GM18868 (cell line): ENCODE measurements at regions not wholly inside any gene's neighbourhood (a gene's known extent, or its start where the extent isn't known, plus 50 kb on each side); places are given as distances from the start of the nearest gene placed in this dataset.

Experiments used
- ATAC-seq: cut with Tn5 transposase; IDR thresholded peaks from one replicate; pipeline ENCODE4 v1.9.1; 2021; ENCODE audit warnings: mild to moderate bottlenecking, moderate library complexity; ENCODE audit not compliant: unreplicated experiment

DNA sequence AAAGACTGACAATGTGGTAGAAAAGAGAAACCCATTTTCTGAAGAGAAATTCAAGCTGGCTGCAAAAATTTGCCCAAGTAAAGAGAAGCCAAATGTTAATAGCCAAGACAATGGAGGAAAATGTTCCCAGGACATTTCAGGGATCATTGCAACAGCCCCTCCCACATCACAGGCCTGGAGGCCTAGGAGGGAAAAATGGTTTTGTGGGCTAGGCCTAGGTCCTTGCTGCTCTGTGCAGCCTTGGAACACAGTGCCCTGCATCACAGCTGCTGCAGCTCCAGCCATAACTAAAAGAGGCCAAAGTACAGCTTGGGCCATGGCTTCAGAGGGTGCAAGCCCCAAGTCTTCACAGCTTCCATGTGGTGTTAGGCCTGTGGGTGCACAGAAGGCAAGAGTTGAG lies 332.4 kb upstream of the LRIG3 start:
- ATAC-seq = no peak

DNA sequence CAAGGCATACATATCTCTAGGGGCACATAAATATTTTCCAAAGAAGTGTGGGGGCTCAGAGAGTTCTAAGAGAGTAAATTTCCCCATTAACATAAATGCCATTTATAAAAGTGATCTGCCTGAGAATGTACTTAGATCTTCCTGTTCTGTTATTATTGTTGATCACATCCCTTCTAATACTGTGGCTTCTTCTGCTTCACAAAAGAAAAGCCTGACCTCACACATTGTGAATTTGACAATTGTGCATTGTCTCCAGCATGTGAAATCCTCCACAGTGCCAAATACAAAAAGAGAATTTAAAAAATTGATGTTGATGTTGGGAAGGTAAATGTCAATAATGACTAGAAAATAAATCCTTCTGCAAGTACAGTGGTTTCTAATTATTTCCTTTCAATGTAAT lies 330.5 kb upstream of the LRIG3 start:
- ATAC-seq = no peak

DNA sequence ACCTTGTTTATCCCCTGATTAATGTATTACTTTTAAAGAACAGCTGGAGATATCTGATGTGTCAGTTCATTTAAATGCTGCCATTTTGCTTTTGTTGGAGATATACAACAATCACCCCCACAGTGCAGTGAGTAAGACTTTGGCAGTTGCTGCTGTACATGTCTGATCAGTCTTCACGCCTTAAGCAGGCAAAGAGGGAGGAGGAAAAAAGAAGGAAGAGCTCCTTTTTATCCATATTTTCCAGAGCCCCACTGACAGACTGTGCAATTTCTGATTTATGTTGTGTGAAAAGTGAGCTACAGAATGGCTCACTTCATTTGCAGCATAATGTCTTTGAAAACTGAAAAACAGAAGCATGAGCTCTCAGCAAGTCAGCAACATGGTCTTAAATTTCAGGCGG lies 319.7 kb upstream of the LRIG3 start:
- ATAC-seq = no peak

DNA sequence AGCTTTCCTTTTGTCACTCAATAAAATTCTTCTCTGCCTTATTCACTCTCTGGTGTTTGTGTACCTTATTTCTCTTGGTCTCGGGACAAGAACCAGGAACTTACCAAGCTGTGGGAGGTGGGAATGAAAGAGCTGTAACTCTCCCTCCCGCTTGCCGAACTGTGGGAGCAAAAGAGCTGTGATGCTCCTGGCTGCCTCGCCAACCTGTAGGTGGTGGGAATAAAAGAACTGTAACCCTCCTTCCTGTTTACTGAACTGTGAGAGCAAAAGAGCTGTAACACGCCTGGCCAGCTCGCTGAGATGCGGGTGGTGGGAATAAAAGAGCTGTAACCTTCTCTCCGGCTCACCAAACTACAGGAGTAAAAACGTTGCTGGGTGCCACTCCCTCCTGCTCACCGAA lies 314.1 kb upstream of the LRIG3 start:
- no peak for ATAC-seq

DNA sequence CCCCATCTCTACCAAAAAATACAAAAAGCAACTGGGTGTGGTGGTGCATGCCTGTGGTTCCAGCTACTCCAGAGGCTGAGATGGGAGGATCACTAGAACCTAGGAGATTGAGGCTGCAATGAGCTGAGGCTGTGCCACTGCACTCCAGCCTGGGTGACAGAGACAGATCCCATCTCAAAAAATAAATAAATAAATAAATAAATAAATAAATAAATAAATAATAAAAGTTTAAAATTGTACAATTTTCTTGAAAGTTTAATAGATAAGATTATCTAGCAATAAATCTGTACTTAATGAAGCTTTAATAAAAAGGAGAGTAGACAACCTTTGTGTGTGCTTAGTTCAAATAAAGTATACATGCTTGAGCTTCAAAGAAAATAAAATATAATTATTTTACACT lies 310.0 kb upstream of the LRIG3 start:
- no peak for ATAC-seq

DNA sequence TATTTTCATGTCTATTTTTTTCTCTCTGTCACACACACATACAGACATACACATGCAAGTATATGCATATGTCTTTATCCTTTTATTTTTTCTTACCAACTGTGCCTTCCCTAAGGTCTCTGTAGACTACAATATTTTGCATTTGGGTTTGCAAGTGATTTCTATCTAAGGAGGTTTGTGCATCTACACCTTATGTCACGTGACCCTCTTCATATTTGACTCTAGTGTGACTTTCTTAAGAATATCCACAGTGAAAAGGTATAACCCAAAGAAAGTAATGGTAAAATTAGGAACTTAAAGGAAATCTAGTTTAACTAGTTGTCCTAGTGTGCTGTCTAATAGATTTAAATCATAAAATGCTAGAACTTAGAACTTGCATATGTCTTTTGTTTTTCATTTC lies 298.8 kb upstream of the LRIG3 start:
- ATAC-seq = no peak

DNA sequence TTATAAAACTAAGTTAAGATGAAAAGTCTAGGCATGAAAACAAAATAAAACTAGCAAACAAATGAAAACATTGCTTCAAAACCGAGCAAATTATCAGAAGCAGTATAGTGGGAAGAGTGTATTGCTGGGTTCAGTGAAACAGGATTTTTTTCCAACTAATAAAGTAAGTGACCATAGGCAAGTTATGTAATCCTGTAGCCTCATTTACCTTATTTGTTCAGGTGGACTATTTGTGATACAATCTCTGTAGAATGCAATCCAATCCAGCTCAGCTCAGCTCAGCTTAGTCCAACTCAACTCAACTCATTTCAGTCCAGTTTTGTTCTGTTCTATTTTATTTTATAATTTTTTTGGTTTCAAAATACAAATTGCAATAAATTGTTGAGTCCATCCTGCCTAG lies 276.7 kb upstream of the LRIG3 start:
- no peak for ATAC-seq

DNA sequence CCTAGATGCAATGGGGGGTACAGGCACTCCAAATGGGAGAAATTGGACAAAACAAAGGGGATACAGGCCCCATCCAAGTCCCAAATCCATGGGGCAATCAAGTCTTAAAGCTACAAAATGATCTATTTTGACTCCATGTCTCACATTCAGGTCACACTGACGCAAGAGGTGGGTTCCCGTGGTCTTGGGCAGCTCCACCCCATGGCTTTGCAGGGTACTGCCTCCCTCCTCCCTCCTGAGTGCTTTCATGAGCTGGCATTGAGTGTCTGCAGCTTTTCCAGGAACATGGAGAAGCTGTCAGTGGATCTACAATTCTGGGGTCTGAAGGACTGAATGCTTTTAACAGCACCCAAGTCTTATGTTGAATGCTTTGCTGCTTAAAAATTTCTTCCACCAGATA lies 274.5 kb upstream of the LRIG3 start:
- no peak for ATAC-seq

DNA sequence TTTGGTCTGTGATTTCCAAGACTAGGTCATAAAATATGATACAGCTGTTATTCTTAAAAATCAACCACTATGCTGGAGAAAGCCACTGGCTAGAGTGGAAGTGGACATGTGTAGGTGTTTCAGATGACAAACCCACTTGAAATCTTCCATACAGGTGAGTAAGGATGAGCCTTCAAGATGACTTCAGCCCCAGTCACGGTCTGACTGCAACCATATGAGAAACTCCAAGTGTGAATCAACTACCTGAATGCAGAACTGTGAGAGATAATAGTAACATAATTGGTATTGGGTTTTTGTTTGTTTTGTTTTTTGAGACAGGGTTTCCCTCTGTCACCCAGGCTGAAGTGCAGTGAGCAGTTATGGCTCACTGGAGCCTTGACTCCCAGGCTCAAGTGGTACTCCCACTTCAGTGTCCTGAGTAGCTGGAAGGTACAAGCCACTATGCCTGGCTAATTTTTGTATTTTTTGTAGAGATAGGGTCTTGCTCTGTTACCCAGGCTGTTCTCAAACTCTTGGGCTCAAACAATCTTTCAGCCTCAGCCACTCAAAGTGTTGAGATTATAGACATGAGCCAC lies 273.3 kb upstream of the LRIG3 start:
- no peak for ATAC-seq

DNA sequence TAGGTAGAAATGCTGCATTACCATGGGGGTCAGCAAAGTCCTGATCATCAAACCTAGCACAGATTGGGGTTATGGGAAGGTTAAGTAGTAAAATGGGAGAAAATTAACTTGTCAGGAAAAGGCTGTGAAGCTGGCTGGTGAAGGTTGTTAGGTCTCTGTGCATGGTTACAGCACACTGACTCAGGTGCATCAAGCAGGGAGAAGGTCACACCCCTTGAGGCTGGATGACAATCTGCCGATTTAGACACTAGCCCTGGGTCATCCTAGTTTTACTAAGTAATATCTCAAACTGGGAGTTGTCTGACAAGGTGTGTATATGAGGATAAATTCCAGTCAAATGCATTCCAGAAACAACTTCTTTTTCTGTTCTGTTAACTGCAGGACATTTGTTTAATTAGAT lies 271.1 kb upstream of the LRIG3 start:
- ATAC-seq = no peak

DNA sequence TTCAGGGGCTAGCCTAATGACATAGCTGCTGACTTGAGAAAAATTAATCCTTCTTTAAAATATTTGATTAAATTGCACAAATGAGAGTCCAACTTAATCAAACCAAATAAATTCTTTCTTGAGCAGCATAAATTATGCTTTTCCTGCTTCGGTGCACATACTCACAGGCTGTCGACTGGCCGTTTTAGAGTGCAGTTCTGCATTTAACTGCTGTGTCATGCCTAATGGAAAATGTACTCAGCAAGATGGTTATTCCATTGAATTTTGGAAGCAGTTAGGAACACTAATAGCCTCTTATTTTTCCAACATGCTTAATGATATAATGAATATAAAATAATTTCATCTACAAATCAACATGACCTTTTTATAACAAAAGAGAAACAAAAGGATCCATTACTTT lies 266.1 kb upstream of the LRIG3 start:
- no peak for ATAC-seq

DNA sequence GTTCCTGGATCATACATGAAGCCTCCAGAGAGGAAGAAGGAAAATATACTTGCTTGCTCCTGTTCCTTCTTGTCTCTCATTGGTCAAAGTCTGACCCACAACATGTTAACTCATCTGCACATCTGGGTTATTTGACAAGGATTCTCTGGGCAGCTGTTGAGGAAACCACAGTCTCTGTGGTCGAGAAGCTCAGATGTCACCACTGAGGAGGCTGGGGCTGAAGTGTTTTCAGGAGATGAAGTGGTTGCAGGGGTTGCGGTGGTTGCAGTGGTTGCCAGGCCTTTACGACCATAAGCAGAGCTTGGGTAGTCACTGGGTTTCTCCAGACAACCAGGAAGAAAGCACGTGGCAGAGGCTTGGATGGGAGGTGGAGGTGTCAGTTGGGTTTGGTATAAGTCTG lies 265.0 kb upstream of the LRIG3 start:
- ATAC-seq = no peak

DNA sequence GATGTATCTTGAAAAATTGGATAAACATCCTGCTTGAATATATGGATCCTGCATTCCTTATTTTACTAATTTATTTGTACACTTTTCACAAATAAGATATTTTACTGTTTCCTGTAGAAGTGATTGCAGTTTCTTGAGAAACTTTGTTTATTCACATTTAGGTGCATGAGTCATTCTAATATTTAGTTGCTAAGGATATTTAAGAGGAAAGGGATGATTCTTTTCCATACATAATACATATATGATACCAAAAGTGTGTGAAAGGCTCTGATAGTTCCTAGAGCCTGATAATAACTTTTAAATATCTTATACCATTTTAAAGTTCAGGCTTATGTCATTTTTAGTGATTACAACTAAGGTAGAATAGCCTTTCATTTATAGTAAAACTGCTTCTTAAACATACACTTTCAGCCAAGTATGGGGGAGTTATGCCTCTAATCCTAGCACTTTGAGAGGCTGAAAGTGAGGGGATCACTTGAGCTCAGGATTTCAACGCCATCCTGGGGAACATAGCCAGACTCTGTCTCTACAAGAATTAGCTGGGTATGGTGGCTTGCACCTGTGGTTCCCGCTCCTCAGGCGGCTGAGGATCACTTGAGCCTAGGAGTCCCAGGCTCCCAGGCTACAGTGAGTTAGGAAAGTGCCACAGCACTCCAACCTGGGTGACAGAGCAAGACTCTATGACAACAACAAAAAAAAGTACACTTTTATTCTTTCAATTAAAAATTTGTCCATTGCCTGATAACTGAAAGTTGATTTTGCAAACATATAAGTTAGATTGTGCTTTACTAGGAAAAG lies 262.6 kb upstream of the LRIG3 start:
- ATAC-seq = no peak

DNA sequence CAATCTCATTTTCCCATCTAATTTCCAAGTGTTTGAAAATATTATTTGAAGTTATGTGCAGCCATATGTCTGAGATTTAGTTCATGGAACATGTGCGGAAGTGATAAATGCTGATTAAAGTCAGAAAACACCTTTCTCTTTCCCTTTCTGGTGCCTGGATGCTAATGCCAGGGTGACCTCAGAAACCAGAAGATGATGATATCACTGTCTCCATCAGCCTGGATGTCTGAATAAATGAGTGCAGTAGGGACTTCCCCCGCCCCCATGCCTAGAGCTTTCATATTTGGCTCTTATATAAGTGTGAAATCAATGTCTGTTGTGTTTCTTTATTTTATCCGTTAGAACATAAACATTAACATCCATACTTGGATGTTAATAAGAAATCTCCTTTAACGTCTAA lies 261.9 kb upstream of the LRIG3 start:
- peak; percentile 46 for ATAC-seq

DNA sequence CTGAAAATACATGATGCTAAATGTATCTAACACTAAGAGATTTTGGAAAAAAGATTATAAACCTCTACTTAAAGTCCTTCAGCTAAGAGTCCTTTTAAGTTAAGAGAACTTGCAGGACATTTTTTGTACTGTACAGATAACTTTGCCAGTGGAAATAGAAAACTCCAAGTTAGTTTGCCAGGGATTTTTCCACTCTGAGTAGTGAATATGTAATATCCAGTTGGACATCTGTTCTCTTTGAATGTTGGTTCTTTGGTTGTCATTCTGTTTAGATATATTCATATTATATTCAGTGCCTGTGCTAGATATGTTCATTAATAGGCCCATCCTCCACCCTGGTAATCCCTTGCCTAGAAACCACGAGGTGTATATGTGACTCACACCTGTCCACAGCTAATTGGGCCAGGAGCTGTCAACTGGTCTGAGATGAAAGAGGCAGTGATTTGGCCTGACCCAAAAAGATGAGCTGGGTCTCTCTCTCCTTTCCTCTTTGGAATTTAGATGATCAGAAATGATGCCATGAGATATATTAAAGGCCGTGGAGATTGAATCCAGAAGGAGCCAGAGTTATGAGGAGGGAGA lies 261.0 kb upstream of the LRIG3 start:
- no peak for ATAC-seq

DNA sequence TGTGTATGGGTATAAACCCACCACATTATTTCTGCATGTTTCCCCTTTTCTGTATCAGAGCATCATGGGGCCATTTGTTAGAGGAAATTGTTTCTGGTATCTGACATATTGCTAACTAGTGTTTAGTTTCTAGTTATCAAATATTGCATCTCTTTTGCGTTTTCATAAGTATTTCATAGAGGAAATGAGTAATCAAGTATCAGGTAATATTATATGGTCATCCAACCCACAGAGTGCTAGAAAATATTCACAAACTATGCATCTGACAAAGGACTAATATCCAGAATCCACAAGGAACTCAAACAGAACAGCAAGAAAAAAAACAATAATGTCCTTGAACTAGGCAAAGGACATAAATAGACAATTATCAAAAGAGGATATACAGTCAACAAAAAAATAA lies 258.9 kb upstream of the LRIG3 start:
- no peak for ATAC-seq

DNA sequence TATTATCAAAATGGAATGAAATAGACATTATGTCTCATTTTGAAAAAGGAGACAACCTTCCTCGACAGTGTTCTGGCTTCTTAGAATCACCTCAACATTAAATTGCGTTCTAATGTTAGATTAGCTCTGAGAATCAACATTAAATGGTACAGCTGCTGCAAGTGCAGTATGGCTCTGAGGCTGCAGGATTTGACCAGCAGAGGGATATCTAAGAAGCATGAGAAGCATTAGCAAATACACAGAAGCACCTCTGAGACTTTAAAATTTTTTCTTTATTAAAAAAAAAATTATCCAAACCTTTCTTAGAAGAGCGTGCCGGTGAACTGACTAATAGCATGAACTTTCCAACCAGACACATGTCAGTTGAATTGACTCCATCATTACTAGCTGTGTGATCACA lies 253.4 kb upstream of the LRIG3 start:
- no peak for ATAC-seq

DNA sequence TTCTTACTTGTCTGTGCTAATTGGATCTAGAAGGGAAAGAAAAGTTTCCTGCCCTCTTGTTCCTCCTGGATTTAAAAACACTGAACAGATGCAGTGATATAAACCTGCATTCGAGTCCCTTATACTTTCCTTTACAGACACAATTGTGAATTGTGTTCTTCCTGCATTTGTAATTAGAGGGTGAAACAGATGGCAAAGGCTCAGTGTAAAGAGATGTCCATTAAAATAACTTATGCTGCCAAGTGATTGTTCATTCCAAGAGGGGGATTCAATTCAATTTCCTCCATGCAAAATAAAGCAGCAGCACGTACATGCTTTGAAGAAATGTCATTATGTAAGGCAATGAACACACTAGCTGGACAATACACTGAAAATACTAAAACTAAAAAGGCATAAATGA lies 248.3 kb upstream of the LRIG3 start:
- ATAC-seq = no peak

DNA sequence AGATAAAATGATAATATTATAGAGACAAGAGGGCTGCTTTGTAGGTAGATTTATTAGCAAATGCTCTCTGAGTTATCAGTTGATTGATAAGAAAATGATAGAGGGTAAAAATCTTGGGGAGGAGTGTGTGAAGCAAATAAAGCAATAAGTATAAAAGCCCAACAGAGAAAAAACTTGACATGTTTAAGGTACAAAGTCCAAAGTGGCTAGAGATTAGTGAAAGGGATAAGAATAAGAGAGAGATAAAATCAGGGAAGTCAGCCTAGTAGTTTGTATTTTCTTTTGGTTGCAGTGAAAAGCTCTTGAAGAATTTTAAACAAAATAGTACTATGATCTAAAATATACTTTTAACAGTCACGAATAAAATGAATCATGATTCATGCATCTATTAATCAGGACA lies 246.2 kb upstream of the LRIG3 start:
- no peak for ATAC-seq

DNA sequence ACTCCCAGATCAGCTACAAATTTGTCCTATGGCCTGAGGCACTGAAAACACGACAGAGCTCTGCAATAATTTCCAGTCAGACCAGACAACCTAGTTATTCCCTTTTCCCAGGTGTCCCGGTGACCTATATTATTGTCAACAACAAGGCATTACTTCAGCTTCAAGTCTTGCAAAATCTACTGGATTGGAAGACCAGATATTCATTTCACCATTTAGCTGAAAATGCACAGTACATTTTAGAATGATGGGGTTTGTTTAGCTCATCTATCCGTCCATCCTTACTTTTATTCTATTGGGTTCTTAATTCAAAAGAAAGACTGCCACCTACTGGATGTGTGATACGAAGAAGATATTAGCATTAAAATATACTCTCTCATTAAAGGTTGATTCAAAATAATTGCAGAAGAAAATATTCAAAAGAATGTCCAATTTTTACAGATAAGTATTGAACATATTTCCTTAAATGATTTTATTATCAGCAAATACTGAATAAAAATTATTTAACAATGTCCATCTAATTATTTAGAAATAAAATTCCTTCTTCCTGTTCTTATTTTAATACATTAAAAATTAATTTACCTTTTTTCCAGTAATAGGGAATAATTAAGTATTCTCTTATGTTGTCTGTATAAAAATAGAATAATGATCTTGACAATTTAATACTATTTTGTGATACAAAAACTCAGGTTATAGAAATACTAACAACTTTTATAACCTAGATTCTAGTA lies 244.9 kb upstream of the LRIG3 start:
- ATAC-seq = no peak

DNA sequence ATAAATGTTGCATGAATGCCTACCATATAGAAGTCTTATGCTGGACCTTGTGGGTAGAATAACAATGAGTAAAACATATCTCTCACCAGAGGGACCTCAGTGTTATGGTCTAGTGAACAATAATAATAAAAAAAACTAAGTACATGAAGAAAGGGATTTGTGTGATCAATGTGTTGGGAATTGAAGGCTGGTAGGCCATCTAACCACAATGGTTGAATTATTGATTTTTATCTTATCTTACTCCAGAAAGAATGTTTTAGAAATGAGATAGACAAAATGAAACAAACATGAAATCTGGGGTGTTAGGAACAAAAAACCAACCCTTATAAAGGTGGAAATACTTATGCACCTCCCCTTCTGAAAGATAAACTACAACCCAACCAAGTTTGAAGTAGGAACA lies 243.9 kb upstream of the LRIG3 start:
- ATAC-seq = no peak

DNA sequence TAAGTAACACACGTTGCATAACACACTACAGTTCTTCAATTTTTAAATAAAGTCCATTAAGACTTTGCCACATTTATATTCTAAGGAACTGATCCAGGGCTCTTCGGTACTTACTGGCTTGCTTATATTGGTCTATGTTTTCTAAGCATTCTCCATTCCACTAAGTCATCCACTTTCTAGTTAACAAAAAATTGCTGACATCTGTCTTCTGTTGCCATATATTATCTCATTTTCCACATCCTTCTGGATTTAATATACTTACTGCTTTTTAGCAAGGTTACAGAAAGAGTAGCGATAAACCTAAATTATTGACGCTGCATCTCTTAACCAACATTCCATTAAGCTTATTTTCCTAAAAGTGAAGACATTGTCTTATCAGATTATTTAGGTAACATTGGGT lies 238.4 kb upstream of the LRIG3 start:
- no peak for ATAC-seq
